NCI-H2029 (cell line): ENCODE measurements at regions not wholly inside any gene's neighbourhood (a gene's known extent, or its start where the extent isn't known, plus 50 kb on each side); places are given as distances from the start of the nearest gene placed in this dataset.
A peak's percentile ranks its signal among the peaks of the same experiment; 100 is the strongest.

Experiments used
- DNase-seq: peaks from one replicate; lab custom pipeline; 2025; lab: John Stamatoyannopoulos, UW

- DNase-seq, result no peak
Observed at GRCh38 chr2:19717446-19717845, 184.3 kb downstream of the TTC32 start.

GRCh38 chr2:19714926-19715325 is 186.9 kb downstream of the TTC32 start:
- no peak for DNase-seq

GRCh38 chr2:19712850-19713249 is 188.9 kb downstream of the TTC32 start:
- DNase-seq, result no peak

- DNase-seq, result peak; percentile 85
Observed at GRCh38 chr2:19711470-19712372, 190.1 kb downstream of the TTC32 start.

- DNase-seq, result no peak
Observed at GRCh38 chr2:19710230-19710629, 191.6 kb downstream of the TTC32 start.

GRCh38 chr2:19709553-19709952 is 192.2 kb downstream of the TTC32 start:
- DNase-seq, result no peak

GRCh38 chr2:19708776-19709175 is 193.0 kb downstream of the TTC32 start:
- no peak for DNase-seq

- DNase-seq, result no peak
Observed at GRCh38 chr2:19706332-19706731, 195.5 kb downstream of the TTC32 start.

- no peak for DNase-seq
Observed at GRCh38 chr2:19702267-19702666, 199.5 kb downstream of the TTC32 start.

GRCh38 chr2:19700861-19701585 is 200.8 kb downstream of the TTC32 start:
- DNase-seq, result no peak

GRCh38 chr2:19697131-19697530 is 204.7 kb downstream of the TTC32 start:
- DNase-seq, result no peak

- DNase-seq, result no peak
Observed at GRCh38 chr2:19695706-19696105, 206.1 kb downstream of the TTC32 start.

GRCh38 chr2:19691892-19692291 is 209.9 kb downstream of the TTC32 start:
- DNase-seq, result no peak

- DNase-seq, result no peak
Observed at GRCh38 chr2:19690429-19690828, 211.4 kb downstream of the TTC32 start.

GRCh38 chr2:19689646-19690168 is 212.1 kb downstream of the TTC32 start:
- DNase-seq, result no peak

- DNase-seq, result no peak
Observed at GRCh38 chr2:19688059-19688458, 213.7 kb downstream of the TTC32 start.

- no peak for DNase-seq
Observed at GRCh38 chr2:19687017-19687659, 214.6 kb downstream of the TTC32 start.

- no peak for DNase-seq
Observed at GRCh38 chr2:19686439-19686838, 215.3 kb downstream of the TTC32 start.

GRCh38 chr2:19685731-19686130 is 216.1 kb downstream of the TTC32 start:
- DNase-seq, result no peak

- DNase-seq, result no peak
Observed at GRCh38 chr2:19684516-19684915, 217.3 kb downstream of the TTC32 start.

- DNase-seq, result no peak
Observed at GRCh38 chr2:19683556-19683955, 218.2 kb downstream of the TTC32 start.

- DNase-seq, result no peak
Observed at GRCh38 chr2:19682493-19682892, 219.3 kb downstream of the TTC32 start.
